RWPE1 (cell line): ENCODE measurements at regions not wholly inside any gene's neighbourhood (a gene's known extent, or its start where the extent isn't known, plus 50 kb on each side); places are given as distances from the start of the nearest gene placed in this dataset.

Experiments
- CTCF ChIA-PET: fragments of 350-600 bp; sonication (Branson Sonifier 250); formaldehyde crosslinking; extraction: SDS; loops from one replicate; lab custom pipeline; 2021; lab: Yijun Ruan, JAX
- POLR2A ChIA-PET: fragments of 400-600 bp; formaldehyde crosslinking; extraction: SDS; loops from one replicate; lab custom pipeline; 2020; ENCODE audit warnings: antibody characterized with exemption; ENCODE audit not compliant: low non-redundant PET; lab: Yijun Ruan, JAX
- DNase-seq: peaks from one replicate; pipeline ENCODE4 v3.0.0; 2012; ENCODE audit warnings: low spot score
- H3K27ac ChIP-seq: fragments of 450-650 bp; 2 replicates; pipeline ENCODE4 v1.5.1; 2017
- TF ChIP-seq, protein P1 (sequence below): fragments of 450-650 bp; conservative IDR thresholded peaks from 2 replicates; pipeline ENCODE4 v1.5.1; 2017; ENCODE audit warnings: low read depth, mild to moderate bottlenecking

GRCh38 chr16:80009971-80010659 lies 409.6 kb upstream of the MAF start:
- POLR2A ChIA-PET: no interaction called here
- TF ChIP-seq, protein P1, sequence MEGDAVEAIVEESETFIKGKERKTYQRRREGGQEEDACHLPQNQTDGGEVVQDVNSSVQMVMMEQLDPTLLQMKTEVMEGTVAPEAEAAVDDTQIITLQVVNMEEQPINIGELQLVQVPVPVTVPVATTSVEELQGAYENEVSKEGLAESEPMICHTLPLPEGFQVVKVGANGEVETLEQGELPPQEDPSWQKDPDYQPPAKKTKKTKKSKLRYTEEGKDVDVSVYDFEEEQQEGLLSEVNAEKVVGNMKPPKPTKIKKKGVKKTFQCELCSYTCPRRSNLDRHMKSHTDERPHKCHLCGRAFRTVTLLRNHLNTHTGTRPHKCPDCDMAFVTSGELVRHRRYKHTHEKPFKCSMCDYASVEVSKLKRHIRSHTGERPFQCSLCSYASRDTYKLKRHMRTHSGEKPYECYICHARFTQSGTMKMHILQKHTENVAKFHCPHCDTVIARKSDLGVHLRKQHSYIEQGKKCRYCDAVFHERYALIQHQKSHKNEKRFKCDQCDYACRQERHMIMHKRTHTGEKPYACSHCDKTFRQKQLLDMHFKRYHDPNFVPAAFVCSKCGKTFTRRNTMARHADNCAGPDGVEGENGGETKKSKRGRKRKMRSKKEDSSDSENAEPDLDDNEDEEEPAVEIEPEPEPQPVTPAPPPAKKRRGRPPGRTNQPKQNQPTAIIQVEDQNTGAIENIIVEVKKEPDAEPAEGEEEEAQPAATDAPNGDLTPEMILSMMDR: no peak
- CTCF ChIA-PET: no interaction called here
- no peak for DNase-seq
- no peak overlapping the region for H3K27ac ChIP-seq

DNA sequence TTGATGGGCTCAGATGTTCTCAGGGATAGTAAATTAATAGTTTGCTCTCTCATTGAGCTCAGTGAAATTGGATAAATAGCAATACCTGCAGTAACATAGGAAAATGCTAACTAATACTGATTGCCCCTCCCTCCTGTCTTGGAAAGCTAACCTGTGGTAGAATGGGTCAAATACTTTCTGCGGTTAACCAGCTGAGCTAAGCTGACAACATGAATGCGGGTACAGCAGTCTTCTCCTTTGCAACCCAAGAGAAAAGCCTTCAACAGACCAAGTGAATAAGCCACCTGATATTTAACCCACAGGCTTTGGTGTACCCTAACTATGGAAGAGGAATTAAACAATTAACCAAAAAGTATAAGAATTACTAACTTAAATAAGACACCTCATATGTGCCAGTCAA lies 408.3 kb upstream of the MAF start:
- no peak overlapping the region for H3K27ac ChIP-seq
- CTCF ChIA-PET: no interaction called here

DNA sequence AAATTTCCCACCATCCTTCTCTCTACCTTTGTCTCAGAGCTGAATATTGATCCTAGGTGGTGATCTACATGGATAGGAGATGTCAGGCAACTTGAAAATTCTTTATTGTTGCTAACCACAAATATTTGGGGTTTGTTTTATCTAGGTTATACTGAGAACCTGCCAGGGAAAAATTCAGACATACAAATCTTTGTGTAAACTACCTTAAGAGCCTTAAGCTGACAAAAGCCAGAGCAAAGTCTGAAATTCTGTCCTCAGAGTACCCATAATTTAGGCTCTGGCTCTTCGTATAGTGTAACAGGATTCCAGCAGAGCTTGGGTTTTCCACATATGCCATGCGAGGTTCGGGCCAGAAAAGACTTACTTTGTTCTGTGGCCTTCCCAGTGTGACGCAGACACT lies 406.7 kb upstream of the MAF start:
- TF ChIP-seq, protein P1: no peak
- POLR2A ChIA-PET: no interaction called here
- no peak overlapping the region for H3K27ac ChIP-seq
- CTCF ChIA-PET: interaction anchor here (0.6 kb wide), 1 partner anchor 259 kb away, joined by 4 read pairs; no protein-coding TSS in a partner anchor
- no peak for DNase-seq

More for the DNA sequence above, 408.3 kb upstream of the MAF start:
- TF ChIP-seq, protein P1: no peak
- POLR2A ChIA-PET: no interaction called here
- DNase-seq: no peak

GRCh38 chr16:80006241-80007215 lies 406.0 kb upstream of the MAF start:
- POLR2A ChIA-PET: interaction anchor here (0.5 to 0.6 kb wide), 2 partner anchors 8 to 13 kb away, joined by 3 to 4 read pairs; no protein-coding TSS in a partner anchor
- peak; percentile 62 for DNase-seq
- CTCF ChIA-PET: interaction anchor here (1.3 kb wide), 1 partner anchor 404 kb away, joined by 11 read pairs; no protein-coding TSS in a partner anchor
- TF ChIP-seq, protein P1: no peak
- no peak overlapping the region for H3K27ac ChIP-seq

DNA sequence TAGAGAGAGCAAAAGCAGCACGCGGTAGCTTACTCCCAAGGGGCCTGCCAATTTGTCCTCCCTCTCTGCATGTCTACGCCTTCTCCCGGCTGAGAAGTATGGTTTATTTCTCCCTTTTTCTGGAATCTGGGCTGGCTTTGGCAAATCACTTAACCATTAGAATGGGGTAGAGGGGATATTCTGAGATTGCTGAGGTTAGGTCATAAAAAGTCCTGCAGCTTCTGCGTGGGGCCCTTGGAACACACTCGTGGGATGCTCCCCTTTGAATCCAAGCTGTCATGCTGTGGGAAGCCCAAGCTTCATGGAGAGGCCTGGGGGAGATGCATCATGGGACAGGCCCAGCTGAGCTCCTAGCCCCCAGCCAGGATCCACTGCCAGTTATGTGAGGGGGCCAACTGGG lies 403.6 kb upstream of the MAF start:
- no peak for DNase-seq
- H3K27ac ChIP-seq: no peak overlapping the region
- ChIA-PET POLR2A (no interaction called here), CTCF (interaction anchor here (1.0 kb wide), 1 partner anchor 45 kb away, joined by 4 read pairs; no protein-coding TSS in a partner anchor)
- TF ChIP-seq, protein P1: no peak

DNA sequence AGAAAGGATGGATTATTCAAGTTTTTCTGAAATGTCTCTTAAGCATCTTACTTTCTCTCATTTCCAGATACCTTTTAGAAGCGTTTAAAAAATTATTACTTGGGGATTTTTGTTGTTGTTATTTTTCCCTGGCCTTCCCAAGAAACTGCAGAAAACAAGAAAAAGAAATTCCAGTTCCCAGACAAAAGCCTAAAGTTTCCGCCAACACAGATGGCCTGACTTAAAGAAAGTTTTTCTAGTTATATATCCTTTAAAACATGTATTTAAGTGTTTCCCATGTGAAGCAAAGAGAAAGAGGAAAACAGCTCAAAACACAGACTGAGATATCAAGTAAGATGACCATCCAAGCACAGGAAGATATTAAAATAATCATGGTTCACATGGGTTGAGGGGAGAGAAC lies 401.7 kb upstream of the MAF start:
- CTCF ChIA-PET: no interaction called here
- TF ChIP-seq, protein P1: no peak
- DNase-seq: no peak
- POLR2A ChIA-PET: no interaction called here
- H3K27ac ChIP-seq: no peak overlapping the region
